Endothelial cell of umbilical vein (primary cell): ENCODE measurements at regions not wholly inside any gene's neighbourhood (a gene's known extent, or its start where the extent isn't known, plus 50 kb on each side); places are given as distances from the start of the nearest gene placed in this dataset.

Experiments used
- EZH2 ChIP-seq: IDR thresholded peaks from 2 replicates; pipeline ENCODE4 v1.6.1; 2012; ENCODE audit warnings: borderline replicate concordance, low read depth, mild to moderate bottlenecking, moderate library complexity, low read length, inconsistent platforms; ENCODE audit not compliant: severe bottlenecking
- FOS ChIP-seq: IDR thresholded peaks from 2 replicates; pipeline ENCODE4 v1.6.1; 2011; ENCODE audit warnings: mild to moderate bottlenecking, low read length, moderate library complexity, borderline replicate concordance; ENCODE audit not compliant: insufficient read depth
- GATA2 ChIP-seq: IDR thresholded peaks from 2 replicates; pipeline ENCODE4 v1.7.0; 2011; ENCODE audit warnings: low read depth, mild to moderate bottlenecking, moderate library complexity, mixed read lengths, low read length; ENCODE audit not compliant: insufficient read length, insufficient read depth
- POLR2A ChIP-seq: IDR thresholded peaks from 2 replicates; pipeline ENCODE4 v1.6.1; 2012; ENCODE audit warnings: low read depth, mild to moderate bottlenecking, control low read depth, low read length
- TF ChIP-seq, protein P1 (sequence below), 2 donors: IDR thresholded peaks; 1 replicate in 1 of 2; 2 replicates in 1 of 2; pipeline ENCODE4 v1.5.1; 2011; ENCODE audit warnings: low read length in 2 of 2, mild to moderate bottlenecking in 2 of 2, moderate library complexity in 2 of 2, control low read depth in 1 of 2, inconsistent platforms in 1 of 2, low read depth in 1 of 2; ENCODE audit not compliant: insufficient read depth in 1 of 2; ENCODE audit errors: extremely low read depth in 1 of 2
- TF ChIP-seq, protein P2 (sequence below): IDR thresholded peaks from 2 replicates; pipeline ENCODE4 v1.6.1; 2011; ENCODE audit not compliant: insufficient read depth, insufficient read length

DNA sequence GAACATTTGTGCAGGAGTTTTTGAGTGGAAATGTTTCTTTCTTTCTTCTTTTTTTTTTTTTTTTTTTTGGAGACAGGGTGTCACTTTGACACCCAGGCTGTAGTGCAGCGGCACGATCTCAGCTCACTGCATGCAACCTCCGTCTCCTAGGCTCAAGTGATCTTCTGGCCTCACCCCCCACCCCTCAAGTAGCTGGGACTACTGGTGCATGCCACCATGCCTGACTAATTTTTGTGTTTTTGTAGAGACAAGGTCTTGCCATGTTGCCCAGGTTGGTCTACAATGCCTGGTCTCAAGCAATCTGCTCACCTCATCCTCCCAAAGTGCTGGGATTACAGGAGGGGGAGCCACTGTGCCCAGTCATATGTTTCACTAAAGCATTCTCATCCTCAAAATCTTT lies 69.2 kb upstream of the BCAT1 start:
- TF ChIP-seq, protein P1, sequence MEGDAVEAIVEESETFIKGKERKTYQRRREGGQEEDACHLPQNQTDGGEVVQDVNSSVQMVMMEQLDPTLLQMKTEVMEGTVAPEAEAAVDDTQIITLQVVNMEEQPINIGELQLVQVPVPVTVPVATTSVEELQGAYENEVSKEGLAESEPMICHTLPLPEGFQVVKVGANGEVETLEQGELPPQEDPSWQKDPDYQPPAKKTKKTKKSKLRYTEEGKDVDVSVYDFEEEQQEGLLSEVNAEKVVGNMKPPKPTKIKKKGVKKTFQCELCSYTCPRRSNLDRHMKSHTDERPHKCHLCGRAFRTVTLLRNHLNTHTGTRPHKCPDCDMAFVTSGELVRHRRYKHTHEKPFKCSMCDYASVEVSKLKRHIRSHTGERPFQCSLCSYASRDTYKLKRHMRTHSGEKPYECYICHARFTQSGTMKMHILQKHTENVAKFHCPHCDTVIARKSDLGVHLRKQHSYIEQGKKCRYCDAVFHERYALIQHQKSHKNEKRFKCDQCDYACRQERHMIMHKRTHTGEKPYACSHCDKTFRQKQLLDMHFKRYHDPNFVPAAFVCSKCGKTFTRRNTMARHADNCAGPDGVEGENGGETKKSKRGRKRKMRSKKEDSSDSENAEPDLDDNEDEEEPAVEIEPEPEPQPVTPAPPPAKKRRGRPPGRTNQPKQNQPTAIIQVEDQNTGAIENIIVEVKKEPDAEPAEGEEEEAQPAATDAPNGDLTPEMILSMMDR (IDR thresholded peaks at IDR 0.05; ENCODE audit: extremely low read depth in 1 of 2, insufficient read depth in 1 of 2, low read depth in 1 of 2, low read length in 2 of 2): no peak
- TF ChIP-seq FOS: no peak
- no peak for TF ChIP-seq EZH2
- no peak for TF ChIP-seq POLR2A
- TF ChIP-seq, protein P2, sequence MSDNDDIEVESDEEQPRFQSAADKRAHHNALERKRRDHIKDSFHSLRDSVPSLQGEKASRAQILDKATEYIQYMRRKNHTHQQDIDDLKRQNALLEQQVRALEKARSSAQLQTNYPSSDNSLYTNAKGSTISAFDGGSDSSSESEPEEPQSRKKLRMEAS: no peak
- TF ChIP-seq GATA2: no peak
